ENCODE measurements at regions not wholly inside any gene's neighbourhood (a gene's known extent, or its start where the extent isn't known, plus 50 kb on each side); places are given as distances from the start of the nearest gene placed in this dataset.

DNA sequence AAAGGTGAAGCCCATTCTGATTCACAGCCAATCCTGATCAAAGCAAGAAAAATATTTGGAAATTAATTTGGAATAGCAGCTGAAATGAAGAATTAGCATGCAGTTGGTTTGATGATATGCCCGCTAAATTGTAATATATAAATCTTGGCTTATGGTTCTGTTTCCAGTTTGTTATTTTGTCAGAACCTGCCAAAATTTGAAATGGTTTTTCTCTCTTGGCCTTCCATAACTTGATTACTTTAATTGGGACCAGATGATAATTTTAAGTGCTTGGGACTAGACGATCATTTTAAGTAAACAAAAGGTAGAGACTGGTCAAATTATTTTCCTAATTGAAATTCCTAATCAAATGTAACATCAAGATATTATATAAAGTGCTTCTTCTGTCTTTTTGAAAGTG, 842.4 kb downstream of the TBL1XR1 start:
- Mint-ChIP-seq H3K27me3 (ENCODE audit: insufficient read depth) (peaks cover 2% of the 10 kb centered on the region; the same call in 1 of the 2 replicates), H3K9me3 (no peaks in the 10 kb centered on the region), H3K36me3 (ENCODE audit: low read depth) (no peaks in the 10 kb centered on the region), H3K27ac (no peak overlapping the region), H3K4me1 (ENCODE audit: low read depth) (peaks cover 15% of the 10 kb centered on the region; the same call in 1 of the 2 replicates), H3K4me3 (no peak overlapping the region)
- DNase-seq = no peak
- TF ChIP-seq, protein P1, sequence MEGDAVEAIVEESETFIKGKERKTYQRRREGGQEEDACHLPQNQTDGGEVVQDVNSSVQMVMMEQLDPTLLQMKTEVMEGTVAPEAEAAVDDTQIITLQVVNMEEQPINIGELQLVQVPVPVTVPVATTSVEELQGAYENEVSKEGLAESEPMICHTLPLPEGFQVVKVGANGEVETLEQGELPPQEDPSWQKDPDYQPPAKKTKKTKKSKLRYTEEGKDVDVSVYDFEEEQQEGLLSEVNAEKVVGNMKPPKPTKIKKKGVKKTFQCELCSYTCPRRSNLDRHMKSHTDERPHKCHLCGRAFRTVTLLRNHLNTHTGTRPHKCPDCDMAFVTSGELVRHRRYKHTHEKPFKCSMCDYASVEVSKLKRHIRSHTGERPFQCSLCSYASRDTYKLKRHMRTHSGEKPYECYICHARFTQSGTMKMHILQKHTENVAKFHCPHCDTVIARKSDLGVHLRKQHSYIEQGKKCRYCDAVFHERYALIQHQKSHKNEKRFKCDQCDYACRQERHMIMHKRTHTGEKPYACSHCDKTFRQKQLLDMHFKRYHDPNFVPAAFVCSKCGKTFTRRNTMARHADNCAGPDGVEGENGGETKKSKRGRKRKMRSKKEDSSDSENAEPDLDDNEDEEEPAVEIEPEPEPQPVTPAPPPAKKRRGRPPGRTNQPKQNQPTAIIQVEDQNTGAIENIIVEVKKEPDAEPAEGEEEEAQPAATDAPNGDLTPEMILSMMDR (IDR thresholded peaks at IDR 0.05) = no peak

- peaks cover 2% of the 10 kb centered on the region; the same call in 1 of the 2 replicates for H3K27me3 Mint-ChIP-seq (ENCODE audit: insufficient read depth)
- H3K9me3 Mint-ChIP-seq = peaks cover 4% of the 10 kb centered on the region; the same call in 1 of the 2 replicates
- H3K36me3 Mint-ChIP-seq (ENCODE audit: low read depth) = no peaks in the 10 kb centered on the region
- H3K27ac Mint-ChIP-seq = no peak overlapping the region
- H3K4me1 Mint-ChIP-seq (ENCODE audit: low read depth) = peaks cover 15% of the 10 kb centered on the region; the same call in 1 of the 2 replicates
- H3K4me3 Mint-ChIP-seq = no peak overlapping the region
- TF ChIP-seq, protein P1 (IDR thresholded peaks at IDR 0.05) = no peak
- no peak for DNase-seq
Observed at GRCh38 chr3:176352716-176353334, 844.5 kb downstream of the TBL1XR1 start.

DNA sequence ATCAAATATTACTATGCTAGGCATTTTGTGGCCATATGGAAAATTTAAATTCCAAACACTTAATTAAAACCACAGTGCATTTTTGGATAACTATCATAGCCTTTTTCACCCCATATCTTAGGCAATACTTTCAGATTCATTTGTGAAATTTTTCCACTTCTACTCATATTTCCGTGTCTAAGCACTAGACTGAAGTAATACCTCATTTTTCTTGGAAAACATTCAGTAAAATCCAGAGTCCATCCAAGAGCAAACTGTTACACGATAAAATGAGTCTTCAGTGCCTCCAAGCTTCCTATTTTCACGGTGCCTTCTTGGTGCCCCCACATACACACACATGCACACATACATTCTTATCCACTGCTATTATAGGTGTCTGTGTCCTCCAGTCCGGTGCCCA, 845.9 kb downstream of the TBL1XR1 start:
- H3K4me1 Mint-ChIP-seq (ENCODE audit: low read depth) = peaks cover 15% of the 10 kb centered on the region; the same call in 1 of the 2 replicates
- DNase-seq = no peak
- H3K27ac Mint-ChIP-seq = peak overlapping the region; percentile 7; the same call in 1 of the 2 replicates
- H3K9me3 Mint-ChIP-seq = peaks cover 4% of the 10 kb centered on the region; the same call in 1 of the 2 replicates
- H3K4me3 Mint-ChIP-seq = no peak overlapping the region; the same call in 1 of the 2 replicates
- H3K36me3 Mint-ChIP-seq (ENCODE audit: low read depth) = no peaks in the 10 kb centered on the region
- 0 out of 2 replicates have a peak, but pooled peaks cover 2% of the 10 kb centered on the region for H3K27me3 Mint-ChIP-seq (ENCODE audit: insufficient read depth)
- TF ChIP-seq, protein P1 (IDR thresholded peaks at IDR 0.05) = no peak

DNA sequence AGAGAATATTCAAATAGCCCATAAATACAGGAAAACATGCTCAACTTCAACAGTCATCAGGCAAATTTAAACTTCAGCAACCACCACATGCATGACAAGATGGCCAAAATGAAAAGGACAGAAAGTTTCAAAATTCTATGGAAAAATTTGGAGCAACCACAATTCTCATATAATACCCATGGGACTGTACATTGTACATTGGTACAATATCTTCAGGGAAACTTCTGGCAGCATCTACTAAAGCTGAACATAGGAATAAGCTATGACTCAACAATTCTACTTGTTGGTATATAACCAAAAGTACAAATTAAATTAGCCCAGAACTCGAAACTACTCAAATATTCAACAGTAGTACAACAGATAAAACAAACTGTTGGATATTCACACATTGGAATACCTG, 847.6 kb downstream of the TBL1XR1 start:
- Mint-ChIP-seq H3K27ac (no peak overlapping the region), H3K4me3 (no peak overlapping the region), H3K36me3 (ENCODE audit: low read depth) (no peaks in the 10 kb centered on the region), H3K27me3 (ENCODE audit: insufficient read depth) (0 out of 2 replicates have a peak, but pooled peaks cover 2% of the 10 kb centered on the region), H3K4me1 (ENCODE audit: low read depth) (peaks cover 15% of the 10 kb centered on the region; the same call in 1 of the 2 replicates), H3K9me3 (peaks cover 4% of the 10 kb centered on the region; the same call in 1 of the 2 replicates)
- no peak for DNase-seq
- TF ChIP-seq, protein P1 (IDR thresholded peaks at IDR 0.05) = no peak

GRCh38 chr3:176347424-176348146, 849.7 kb downstream of the TBL1XR1 start:
- H3K9me3 Mint-ChIP-seq = peaks cover 4% of the 10 kb centered on the region; the same call in 1 of the 2 replicates
- no peak overlapping the region for H3K4me3 Mint-ChIP-seq
- H3K4me1 Mint-ChIP-seq (ENCODE audit: low read depth) = peaks cover 9% of the 10 kb centered on the region; the same call in 1 of the 2 replicates
- TF ChIP-seq, protein P1 (IDR thresholded peaks at IDR 0.05) = no peak
- H3K36me3 Mint-ChIP-seq (ENCODE audit: low read depth) = no peaks in the 10 kb centered on the region
- H3K27me3 Mint-ChIP-seq (ENCODE audit: insufficient read depth) = 0 out of 2 replicates have a peak, but pooled peaks cover 2% of the 10 kb centered on the region
- no peak for DNase-seq
- no peak overlapping the region for H3K27ac Mint-ChIP-seq
